HEK293 (cell line): ENCODE measurements at regions not wholly inside any gene's neighbourhood (a gene's known extent, or its start where the extent isn't known, plus 50 kb on each side); places are given as distances from the start of the nearest gene placed in this dataset.

Source experiments
- CTCF ChIP-seq: fragments of 450-650 bp; formaldehyde crosslinking; IDR thresholded peaks from 2 replicates; pipeline ENCODE4 v1.5.1; 2016; ENCODE audit warnings: missing biosample characterization, missing genetic modification characterization
- TF ChIP-seq, protein P1 (sequence below): fragments of 450-650 bp; formaldehyde crosslinking; IDR thresholded peaks from 2 replicates; pipeline ENCODE4 v1.5.1; 2017; ENCODE audit warnings: missing biosample characterization, missing genetic modification characterization

DNA sequence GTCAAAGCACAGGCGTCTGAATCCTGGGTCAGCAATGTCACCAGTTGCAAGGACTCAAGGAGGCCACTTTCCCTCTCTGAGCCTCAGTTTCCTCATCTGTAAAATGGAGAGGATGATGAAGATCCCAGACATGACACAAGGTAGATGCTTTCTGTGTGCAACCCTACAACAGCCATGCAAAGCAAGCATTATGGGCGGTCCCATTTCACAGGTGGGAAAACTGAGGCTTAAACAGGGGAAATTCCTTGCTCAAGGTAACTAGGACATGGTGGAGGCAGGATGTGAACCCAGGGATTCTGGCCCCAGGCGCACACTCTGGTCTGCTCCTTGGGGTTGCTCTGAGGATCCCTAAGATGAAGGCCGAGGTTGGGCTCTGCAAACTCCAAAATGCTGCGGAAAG is 311.0 kb downstream of the PTPRU start:
- TF ChIP-seq, protein P1, sequence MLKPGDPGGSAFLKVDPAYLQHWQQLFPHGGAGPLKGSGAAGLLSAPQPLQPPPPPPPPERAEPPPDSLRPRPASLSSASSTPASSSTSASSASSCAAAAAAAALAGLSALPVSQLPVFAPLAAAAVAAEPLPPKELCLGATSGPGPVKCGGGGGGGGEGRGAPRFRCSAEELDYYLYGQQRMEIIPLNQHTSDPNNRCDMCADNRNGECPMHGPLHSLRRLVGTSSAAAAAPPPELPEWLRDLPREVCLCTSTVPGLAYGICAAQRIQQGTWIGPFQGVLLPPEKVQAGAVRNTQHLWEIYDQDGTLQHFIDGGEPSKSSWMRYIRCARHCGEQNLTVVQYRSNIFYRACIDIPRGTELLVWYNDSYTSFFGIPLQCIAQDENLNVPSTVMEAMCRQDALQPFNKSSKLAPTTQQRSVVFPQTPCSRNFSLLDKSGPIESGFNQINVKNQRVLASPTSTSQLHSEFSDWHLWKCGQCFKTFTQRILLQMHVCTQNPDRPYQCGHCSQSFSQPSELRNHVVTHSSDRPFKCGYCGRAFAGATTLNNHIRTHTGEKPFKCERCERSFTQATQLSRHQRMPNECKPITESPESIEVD (tag by site-specific recombination) = no peak
- TF ChIP-seq CTCF (tag by site-specific recombination) = no peak
